ENCODE measurements at regions not wholly inside any gene's neighbourhood (a gene's known extent, or its start where the extent isn't known, plus 50 kb on each side); places are given as distances from the start of the nearest gene placed in this dataset.
A peak's percentile ranks its signal among the peaks of the same experiment; 100 is the strongest.
"Not testable (repeated sequence)": the region's sequence is repeated elsewhere in the genome, so short reads cannot be mapped to it uniquely, and the experiment has no call there.

GRCh38 chrX:25442499-25442898, 426.7 kb upstream of the ARX start:
- DNase-seq: no peak

DNA sequence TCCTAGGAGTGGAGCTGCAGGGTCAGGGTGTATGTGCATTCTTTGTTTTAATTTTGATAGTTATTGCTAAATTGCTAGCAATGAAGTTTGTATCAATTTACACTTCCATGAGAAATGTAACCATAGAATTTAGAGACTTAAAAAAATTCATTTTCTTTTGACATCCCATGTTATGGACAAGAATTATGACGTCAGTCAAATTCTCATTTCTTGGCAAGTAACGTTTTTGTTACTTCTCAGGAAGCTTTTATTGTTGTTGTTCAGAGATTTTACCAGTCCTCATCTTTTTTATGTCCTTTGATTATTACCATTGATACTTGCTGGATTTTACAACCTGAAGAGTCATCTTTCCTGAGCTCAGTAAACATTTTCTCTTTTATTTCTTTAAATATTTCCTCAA, 417.5 kb upstream of the ARX start:
- DNase-seq: no peak

GRCh38 chrX:25432396-25432795, 416.6 kb upstream of the ARX start:
- no peak for DNase-seq

GRCh38 chrX:25427873-25428555, 412.2 kb upstream of the ARX start:
- DNase-seq: no peak

DNA sequence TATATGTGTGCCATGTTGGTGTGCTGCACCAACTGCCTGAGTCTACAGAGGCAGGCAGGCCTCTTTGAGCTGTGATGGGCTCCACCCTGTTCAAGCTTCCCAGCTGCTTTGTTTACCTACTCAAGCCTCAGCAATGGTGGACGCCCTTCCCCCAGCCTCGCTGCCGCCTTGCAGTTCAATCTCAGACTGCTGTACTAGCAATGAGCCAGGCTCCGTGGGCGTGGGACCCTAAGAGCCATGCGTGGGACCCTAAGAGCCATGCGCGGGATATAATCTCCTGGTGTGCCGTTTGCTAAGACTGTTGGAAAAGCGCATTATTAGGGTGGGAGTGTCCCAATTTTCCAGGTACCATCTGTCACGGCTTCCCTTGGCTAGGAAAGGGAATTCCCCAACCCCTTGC, 388.4 kb upstream of the ARX start:
- DNase-seq: not testable (repeated sequence)

GRCh38 chrX:25389266-25389665, 373.5 kb upstream of the ARX start:
- DNase-seq: no peak

- DNase-seq: no peak
Measured at GRCh38 chrX:25383196-25383595, 367.4 kb upstream of the ARX start.

GRCh38 chrX:25356456-25356855, 340.7 kb upstream of the ARX start:
- DNase-seq: no peak

DNA sequence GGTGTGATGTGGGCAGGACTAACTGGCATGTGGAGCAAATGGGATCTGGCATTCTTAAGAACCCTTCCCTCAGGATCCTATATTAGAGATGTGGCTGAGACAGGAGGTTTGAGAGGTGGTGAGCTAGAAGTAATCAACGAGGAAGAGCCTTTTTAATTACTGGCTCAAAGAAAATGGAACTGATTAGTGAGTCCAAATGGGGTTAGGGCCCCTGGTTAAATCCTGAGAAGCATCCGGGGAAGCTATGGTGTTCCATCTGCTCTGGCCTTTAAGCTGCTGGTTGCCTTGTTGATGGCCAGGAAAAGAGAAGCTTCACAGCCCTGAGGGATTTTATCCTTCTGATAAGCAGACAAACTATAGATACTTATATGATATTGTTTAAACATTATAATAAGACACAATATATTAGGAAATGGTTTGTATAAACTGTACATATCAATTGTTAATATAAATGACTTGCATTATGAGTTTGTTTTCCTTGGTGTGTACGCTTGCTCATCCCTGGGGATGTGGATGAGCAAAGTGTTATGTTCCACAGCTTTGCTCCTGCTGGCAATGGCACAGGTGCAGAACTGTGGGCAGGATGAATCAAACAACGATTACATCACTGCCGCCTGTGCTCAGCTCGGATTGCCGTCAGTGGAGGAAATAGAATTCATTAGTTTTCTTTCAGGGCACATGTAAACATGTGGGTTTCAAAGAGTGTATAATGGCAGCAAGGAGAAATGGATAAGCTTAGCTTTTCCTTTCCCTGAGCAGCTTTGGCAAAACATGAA, 328.6 kb upstream of the ARX start:
- peak; percentile 11 for DNase-seq

- no peak for DNase-seq
Measured at GRCh38 chrX:25343060-25343459, 327.3 kb upstream of the ARX start.

DNA sequence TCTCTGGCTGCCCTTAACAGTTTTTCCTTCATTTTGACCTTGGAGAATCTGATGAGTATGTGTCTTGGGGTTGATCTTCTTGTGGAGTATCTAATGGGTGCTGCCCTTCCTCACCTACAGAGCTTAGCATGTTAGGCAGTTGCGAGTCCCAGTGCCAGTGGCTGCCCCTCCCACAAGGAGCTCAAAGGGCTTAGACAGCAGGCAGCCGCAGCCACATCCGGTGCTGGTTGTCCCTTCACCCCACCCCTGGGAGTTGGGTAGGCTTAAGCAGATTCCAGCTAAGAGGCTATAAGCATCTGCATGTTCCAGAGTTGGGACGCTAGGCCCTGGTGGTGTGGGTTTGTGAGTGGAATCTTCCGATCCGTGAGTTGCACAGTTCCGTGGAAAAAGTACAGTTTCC, 322.1 kb upstream of the ARX start:
- no peak for DNase-seq

- no peak for DNase-seq
Measured at GRCh38 chrX:25300994-25301393, 285.2 kb upstream of the ARX start.

GRCh38 chrX:25296850-25297249, 281.1 kb upstream of the ARX start:
- no peak for DNase-seq

DNA sequence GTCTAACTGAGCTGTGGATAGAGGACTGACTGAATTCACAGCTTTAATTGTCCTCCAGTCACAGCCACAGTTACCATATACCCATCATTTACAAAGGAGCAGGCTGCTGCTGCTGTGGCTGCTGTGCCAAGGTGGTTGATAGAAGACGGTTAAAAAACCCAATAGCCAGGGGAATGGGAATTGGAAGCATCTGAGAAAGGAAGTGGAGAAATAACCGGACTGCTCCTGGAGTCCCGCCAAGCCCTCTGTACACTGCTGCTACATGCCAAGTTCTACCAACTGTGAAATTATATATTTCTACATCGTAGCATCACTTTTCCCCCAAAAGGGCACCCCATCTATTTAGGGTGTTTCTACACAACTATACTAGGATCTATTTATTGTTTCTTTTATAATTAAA, 279.7 kb upstream of the ARX start:
- no peak for DNase-seq

DNA sequence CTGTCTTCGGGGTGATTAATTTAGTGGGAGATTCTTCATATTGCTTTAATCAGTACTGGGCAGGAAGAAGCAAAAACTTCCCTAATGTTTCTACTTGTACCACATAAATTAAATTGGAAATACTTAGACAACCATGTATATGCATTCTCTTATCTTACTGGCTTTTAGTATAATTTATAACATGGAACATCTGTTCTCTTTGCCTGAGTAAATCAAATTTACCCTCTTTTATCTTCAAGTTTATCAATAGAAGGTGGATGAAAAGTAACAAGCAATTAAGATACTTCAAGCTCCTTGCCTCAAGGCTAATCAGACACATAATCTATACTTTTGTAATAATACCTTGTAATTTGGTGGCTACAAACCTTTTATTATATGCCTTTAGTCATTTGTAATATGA, 274.4 kb upstream of the ARX start:
- no peak for DNase-seq

GRCh38 chrX:25288676-25289075, 272.9 kb upstream of the ARX start:
- no peak for DNase-seq

- no peak for DNase-seq
Measured at GRCh38 chrX:25287521-25287920, 271.8 kb upstream of the ARX start.

- no peak for DNase-seq
Measured at GRCh38 chrX:25285598-25285997, 269.8 kb upstream of the ARX start.

GRCh38 chrX:25279510-25279909, 263.7 kb upstream of the ARX start:
- DNase-seq: no peak

GRCh38 chrX:25278341-25278740, 262.6 kb upstream of the ARX start:
- no peak for DNase-seq

DNA sequence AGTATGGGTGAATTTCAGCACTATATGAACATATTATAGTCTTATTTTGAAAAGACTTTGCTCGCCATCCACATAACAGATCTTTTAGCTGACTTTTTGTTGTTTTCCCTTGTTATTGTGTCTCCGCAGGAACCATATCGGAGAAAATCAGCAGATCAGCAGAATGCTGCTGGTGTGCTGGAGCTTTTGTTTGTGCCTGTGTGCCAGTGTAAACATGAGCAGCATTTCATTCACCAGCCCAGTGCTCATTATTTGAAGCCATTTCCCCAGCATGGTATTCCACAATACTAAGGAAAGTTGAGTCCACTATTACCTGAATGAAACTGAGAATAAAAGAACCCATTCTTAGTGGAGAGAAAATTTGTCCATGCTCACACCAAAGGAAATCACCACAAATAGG, 261.8 kb upstream of the ARX start:
- no peak for DNase-seq

DNA sequence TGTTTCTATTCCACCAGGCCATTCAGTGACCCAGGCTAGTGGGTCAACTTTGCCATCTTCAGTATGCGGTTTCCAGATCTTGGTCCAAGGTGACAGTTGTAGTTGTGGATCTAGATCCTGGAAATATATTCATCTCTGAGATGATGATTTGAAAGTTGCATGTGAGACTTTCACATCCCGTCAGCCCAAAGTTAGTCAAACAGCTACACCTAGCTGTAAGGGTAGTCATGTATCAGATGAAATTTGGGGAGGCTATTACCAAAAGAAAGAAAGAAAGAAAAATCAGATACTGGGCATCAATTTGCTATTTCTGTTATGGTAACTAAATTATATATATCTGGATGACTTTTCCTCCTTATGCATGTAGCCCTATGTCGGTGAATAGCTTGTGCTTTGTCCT, 259.4 kb upstream of the ARX start:
- DNase-seq: no peak

- DNase-seq: no peak
Measured at GRCh38 chrX:25241461-25241860, 225.7 kb upstream of the ARX start.

DNA sequence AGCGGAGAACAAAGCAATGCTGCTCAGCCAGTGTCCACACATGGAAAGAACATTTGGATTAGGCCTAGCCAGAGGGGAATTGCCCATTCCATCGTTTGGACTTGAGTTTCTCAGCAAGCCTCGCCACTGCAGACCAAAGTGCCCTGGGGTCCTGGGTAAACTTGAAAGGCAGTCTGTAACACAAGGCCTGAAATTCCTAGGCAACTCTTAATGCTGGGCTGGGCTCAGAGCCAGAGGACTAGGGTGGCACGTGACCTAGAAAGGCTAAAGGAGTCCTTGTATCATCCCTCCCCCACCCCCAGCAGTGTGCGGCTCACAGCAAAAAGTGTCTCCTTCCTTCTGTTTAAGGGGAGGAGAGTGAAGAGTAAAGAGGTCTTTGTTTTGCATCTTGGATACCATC, 210.4 kb upstream of the ARX start:
- no peak for DNase-seq

DNA sequence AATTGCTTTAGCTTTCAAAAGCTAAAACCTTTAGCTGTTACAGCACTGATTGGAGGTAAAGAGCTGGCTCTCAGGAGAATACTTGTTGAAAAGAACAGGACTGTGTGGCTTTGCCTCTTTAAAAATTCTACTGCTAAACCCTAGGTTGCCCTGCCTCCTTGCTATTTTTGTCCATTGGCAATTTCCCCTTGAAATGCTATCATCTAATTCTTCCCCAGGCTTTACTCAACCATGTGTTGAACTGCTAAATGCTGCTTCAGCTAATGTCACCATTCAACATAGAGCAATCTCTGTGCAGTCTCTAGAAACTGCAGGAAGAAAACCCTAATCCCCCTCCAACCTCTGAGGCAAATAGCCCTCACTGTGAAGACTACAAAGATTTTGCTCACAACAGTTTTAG, 203.7 kb upstream of the ARX start:
- no peak for DNase-seq
